ENCODE measurements at regions not wholly inside any gene's neighbourhood (a gene's known extent, or its start where the extent isn't known, plus 50 kb on each side); places are given as distances from the start of the nearest gene placed in this dataset.

DNA sequence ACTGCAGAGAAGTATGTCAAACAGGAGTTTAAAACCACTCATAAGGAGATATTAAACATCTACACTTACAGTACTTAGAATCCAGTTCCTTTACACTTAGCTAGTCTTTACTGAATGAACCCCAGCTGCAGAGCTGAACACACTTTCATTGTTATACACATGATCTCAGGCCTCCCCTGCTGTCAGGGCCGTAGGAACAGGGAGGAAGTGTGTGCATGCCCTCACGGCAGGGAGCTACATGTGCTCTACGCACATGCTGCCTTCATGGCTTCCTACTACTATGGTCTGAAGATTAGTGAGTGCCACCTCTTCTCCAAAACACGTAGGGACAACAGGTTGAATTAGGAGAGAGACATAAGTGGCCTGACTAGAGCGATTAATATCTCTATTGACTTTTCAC, 191.5 kb downstream of the SIPA1L2 start:
- TF ChIP-seq, protein P1, sequence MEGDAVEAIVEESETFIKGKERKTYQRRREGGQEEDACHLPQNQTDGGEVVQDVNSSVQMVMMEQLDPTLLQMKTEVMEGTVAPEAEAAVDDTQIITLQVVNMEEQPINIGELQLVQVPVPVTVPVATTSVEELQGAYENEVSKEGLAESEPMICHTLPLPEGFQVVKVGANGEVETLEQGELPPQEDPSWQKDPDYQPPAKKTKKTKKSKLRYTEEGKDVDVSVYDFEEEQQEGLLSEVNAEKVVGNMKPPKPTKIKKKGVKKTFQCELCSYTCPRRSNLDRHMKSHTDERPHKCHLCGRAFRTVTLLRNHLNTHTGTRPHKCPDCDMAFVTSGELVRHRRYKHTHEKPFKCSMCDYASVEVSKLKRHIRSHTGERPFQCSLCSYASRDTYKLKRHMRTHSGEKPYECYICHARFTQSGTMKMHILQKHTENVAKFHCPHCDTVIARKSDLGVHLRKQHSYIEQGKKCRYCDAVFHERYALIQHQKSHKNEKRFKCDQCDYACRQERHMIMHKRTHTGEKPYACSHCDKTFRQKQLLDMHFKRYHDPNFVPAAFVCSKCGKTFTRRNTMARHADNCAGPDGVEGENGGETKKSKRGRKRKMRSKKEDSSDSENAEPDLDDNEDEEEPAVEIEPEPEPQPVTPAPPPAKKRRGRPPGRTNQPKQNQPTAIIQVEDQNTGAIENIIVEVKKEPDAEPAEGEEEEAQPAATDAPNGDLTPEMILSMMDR (IDR thresholded peaks at IDR 0.05), result no peak
- H3K27ac ChIP-seq, result no peak overlapping the region
- no peak for DNase-seq (ENCODE audit: low spot score)

DNA sequence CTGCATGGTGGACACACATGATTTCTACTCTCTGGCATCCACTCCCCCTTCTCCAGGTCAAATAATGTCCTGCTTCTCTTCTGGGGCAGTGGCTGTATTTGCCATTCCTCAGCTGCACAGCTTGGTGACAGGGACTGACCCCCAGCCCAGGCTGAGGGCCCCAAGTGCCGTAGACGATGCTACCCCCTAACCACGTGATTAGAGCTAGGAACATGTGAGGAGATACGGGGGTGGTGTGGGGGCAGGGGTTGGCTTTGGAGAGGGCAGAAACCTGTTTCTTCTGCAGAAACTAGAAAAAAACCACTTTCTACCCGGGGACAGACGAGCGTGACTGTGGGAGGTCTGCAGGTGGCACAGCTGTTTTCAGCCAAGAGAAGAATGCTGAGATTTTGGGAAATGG, 192.4 kb downstream of the SIPA1L2 start:
- no peak overlapping the region for H3K4me3 ChIP-seq
- peaks cover 42% of the 10 kb centered on the region for H3K36me3 ChIP-seq
- H3K4me1 ChIP-seq, result peaks cover 0 to 25% of the 10 kb centered on the region in 2 donors
- H3K9me3 ChIP-seq, result no peaks in the 10 kb centered on the region
- H3K27me3 ChIP-seq, result no peaks in the 10 kb centered on the region
- TF ChIP-seq, protein P1 (IDR thresholded peaks at IDR 0.05), result no peak
- no peak for DNase-seq (ENCODE audit: low spot score)
- no peak overlapping the region for H3K27ac ChIP-seq

More for the DNA sequence above, 191.5 kb downstream of the SIPA1L2 start:
- Histone ChIP-seq H3K4me1 (peaks cover 0 to 23% of the 10 kb centered on the region in 2 donors), H3K9me3 (no peaks in the 10 kb centered on the region), H3K4me3 (no peak overlapping the region), H3K27me3 (no peaks in the 10 kb centered on the region), H3K36me3 (peaks cover 52% of the 10 kb centered on the region)

DNA sequence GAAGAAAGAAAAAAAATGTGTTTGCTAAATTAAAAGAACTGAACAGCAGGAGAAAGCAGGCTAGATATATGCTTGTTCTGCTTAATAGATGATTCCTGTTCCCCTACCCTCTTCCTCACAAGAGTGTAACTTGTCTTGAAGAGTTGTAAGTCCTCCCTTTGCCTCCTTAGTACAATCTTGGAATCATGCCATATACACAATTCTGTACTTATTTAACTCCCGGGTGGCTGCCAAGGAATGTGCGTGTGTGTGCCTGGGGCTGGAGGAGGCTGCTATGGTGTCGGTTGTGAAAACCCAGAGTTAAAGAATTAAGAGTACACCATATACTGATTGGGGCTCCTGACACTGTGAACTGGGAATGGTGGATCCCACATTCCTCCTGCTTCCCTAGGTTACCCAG, 194.2 kb downstream of the SIPA1L2 start:
- DNase-seq (ENCODE audit: low spot score), result no peak
- Histone ChIP-seq H3K4me1 (peaks cover 0 to 35% of the 10 kb centered on the region in 2 donors), H3K36me3 (peaks cover 30% of the 10 kb centered on the region), H3K4me3 (no peak overlapping the region), H3K27ac (peak overlapping the region in 1 of 2 donors; percentile 17), H3K27me3 (no peaks in the 10 kb centered on the region), H3K9me3 (no peaks in the 10 kb centered on the region)
- TF ChIP-seq, protein P1 (IDR thresholded peaks at IDR 0.05), result no peak

DNA sequence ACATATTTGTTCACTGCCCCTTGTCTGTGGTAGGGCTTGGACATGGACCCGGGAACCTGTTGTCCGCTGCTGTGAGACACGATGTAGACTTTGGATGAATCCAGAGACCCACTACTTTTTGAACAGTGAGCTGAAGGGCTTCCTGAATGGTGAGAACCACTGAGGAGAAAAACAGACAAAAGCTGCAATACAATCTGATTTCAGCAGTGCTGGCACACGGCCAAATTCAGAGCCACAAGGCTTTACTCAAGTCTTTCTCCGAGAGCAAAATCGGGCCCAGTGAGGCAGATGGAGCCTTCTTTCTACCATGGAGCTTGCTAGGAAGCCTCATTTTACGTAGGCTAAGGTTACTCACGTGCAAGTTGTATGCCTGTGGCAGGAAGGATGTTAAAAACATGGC, 197.6 kb downstream of the SIPA1L2 start:
- Histone ChIP-seq H3K27me3 (no peaks in the 10 kb centered on the region), H3K4me3 (no peak overlapping the region), H3K36me3 (peaks cover 10% of the 10 kb centered on the region), H3K27ac (peak overlapping the region; percentile 14 to 16), H3K4me1 (peaks cover 0 to 50% of the 10 kb centered on the region in 2 donors), H3K9me3 (no peaks in the 10 kb centered on the region)
- TF ChIP-seq, protein P1 (IDR thresholded peaks at IDR 0.05), result no peak
- no peak for DNase-seq (ENCODE audit: low spot score)

DNA sequence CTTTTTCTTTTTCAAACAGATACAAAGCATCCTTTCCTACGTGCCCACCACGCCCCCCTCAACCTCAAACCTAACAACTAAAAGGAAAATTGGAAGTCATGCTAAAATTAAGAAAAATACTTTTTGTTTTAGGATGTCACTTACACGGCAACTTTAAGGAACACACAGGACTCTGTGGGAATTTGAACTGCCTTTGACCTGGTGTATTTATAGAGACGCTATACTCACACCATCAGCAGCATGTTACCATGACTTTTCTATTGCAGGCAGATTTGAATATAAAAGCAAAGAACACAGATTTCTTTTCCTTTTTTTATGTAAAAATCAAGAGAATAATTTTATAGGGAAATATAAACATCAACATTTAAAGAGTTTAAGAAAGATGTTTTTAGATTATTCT, 198.2 kb downstream of the SIPA1L2 start:
- Histone ChIP-seq H3K36me3 (peaks cover 9% of the 10 kb centered on the region), H3K4me1 (peaks cover 0 to 49% of the 10 kb centered on the region in 2 donors), H3K4me3 (no peak overlapping the region)

More for the DNA sequence above, 198.2 kb downstream of the SIPA1L2 start:
- peak overlapping the region; percentile 14 to 27 for H3K27ac ChIP-seq
- no peak for DNase-seq (ENCODE audit: low spot score)
- H3K27me3 ChIP-seq, result no peaks in the 10 kb centered on the region
- TF ChIP-seq, protein P1 (IDR thresholded peaks at IDR 0.05), result no peak
- H3K9me3 ChIP-seq, result no peaks in the 10 kb centered on the region

All from right atrium auricular region (tissue), 2 donors.